GM12878 (cell line): ENCODE measurements at regions not wholly inside any gene's neighbourhood (a gene's known extent, or its start where the extent isn't known, plus 50 kb on each side); places are given as distances from the start of the nearest gene placed in this dataset.

Source experiments
- HDGF ChIP-seq: fragments of 450-650 bp; IDR thresholded peaks from 2 replicates; pipeline ENCODE4 v1.6.1; 2016; ENCODE audit warnings: antibody characterized with exemption
- KDM1A ChIP-seq: fragments of 200-600 bp; sonication (generic); IDR thresholded peaks from 2 replicates; pipeline ENCODE4 v1.6.1; 2016; ENCODE audit warnings: borderline replicate concordance
- NRF1 ChIP-seq: conservative IDR thresholded peaks from 2 replicates; pipeline ENCODE4 v1.6.1; 2011; ENCODE audit warnings: mild to moderate bottlenecking, low read depth, low read length, improper control_type of control experiment
- POU2F2 ChIP-seq: IDR thresholded peaks from 3 replicates; pipeline ENCODE4 v1.6.1; 2011; ENCODE audit warnings: low read depth, mild to moderate bottlenecking, low read length, borderline replicate concordance
- TAF1 ChIP-seq: IDR thresholded peaks from 2 replicates; pipeline ENCODE4 v1.6.1; 2011; ENCODE audit warnings: mild to moderate bottlenecking, low read depth, low read length, borderline replicate concordance
- TCF12 ChIP-seq: IDR thresholded peaks from 2 replicates; pipeline ENCODE4 v1.6.1; 2011; ENCODE audit warnings: low read depth, mild to moderate bottlenecking, low read length
- ZNF217 ChIP-seq: fragments of 450-650 bp; IDR thresholded peaks from 2 replicates; pipeline ENCODE4 v1.6.1; 2017; ENCODE audit warnings: antibody characterized with exemption, mild to moderate bottlenecking
- TF ChIP-seq, protein P1 (sequence below), 3 experiments: IDR thresholded peaks in 2 of 3; conservative IDR thresholded peaks in 1 of 3; 2 replicates each; pipeline ENCODE4 v1.5.1; 2011; ENCODE audit warnings: low read depth in 3 of 3, low read length in 3 of 3, mild to moderate bottlenecking in 3 of 3, control low read depth in 2 of 3, moderate library complexity in 2 of 3, inconsistent platforms in 1 of 3, mixed read lengths in 1 of 3; ENCODE audit not compliant: control insufficient read depth in 2 of 3, insufficient read depth in 1 of 3; ENCODE audit errors: extremely low read depth in 1 of 3
- TF ChIP-seq, protein P2 (sequence below): fragments of 450-650 bp; IDR thresholded peaks from 2 replicates; pipeline ENCODE4 v1.6.1; 2017; ENCODE audit warnings: antibody characterized with exemption, mild to moderate bottlenecking, moderate library complexity
- TF ChIP-seq, protein P3 (sequence below): IDR thresholded peaks from 2 replicates; pipeline ENCODE4 v1.6.1; 2012; ENCODE audit warnings: mild to moderate bottlenecking, low read depth, low read length

DNA sequence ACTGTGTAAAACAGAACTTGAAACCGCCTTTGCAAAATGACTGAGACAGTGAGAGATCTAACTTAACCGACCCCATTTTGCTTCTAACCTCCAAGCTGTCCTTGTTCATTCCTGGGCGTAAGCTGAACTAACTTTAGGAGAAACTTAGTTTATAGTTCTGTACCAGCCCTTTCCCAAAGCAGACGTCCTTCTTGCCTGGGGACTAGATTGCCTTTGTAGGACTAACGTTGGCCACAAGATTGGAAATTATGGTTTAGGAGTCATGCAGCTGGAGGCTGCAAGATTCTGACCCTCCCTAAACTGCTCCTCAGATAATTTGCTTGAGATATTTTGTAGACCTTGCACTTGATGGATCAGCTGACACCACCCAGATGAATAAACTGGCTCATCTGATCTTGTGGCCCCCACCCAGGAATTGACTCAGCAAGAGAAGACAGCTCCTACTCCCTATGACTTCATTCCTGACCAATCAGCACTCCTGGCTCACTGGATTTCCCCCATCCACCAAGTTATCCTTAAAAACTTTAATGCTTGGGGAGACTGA lies 219.9 kb upstream of the PROK2 start:
- TF ChIP-seq TAF1 (no peak), POU2F2 (no peak), TCF12 (no peak), KDM1A (no peak), HDGF (no peak), NRF1 (no peak), ZNF217 (no peak)
- TF ChIP-seq, protein P1, sequence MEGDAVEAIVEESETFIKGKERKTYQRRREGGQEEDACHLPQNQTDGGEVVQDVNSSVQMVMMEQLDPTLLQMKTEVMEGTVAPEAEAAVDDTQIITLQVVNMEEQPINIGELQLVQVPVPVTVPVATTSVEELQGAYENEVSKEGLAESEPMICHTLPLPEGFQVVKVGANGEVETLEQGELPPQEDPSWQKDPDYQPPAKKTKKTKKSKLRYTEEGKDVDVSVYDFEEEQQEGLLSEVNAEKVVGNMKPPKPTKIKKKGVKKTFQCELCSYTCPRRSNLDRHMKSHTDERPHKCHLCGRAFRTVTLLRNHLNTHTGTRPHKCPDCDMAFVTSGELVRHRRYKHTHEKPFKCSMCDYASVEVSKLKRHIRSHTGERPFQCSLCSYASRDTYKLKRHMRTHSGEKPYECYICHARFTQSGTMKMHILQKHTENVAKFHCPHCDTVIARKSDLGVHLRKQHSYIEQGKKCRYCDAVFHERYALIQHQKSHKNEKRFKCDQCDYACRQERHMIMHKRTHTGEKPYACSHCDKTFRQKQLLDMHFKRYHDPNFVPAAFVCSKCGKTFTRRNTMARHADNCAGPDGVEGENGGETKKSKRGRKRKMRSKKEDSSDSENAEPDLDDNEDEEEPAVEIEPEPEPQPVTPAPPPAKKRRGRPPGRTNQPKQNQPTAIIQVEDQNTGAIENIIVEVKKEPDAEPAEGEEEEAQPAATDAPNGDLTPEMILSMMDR (IDR thresholded peaks at IDR 0.05 in 2 of 3, conservative IDR thresholded peaks at IDR 0.05 in 1 of 3; ENCODE audit: control insufficient read depth in 2 of 3, extremely low read depth in 1 of 3, insufficient read depth in 1 of 3, low read depth in 3 of 3, low read length in 3 of 3), result no peak
- TF ChIP-seq, protein P2, sequence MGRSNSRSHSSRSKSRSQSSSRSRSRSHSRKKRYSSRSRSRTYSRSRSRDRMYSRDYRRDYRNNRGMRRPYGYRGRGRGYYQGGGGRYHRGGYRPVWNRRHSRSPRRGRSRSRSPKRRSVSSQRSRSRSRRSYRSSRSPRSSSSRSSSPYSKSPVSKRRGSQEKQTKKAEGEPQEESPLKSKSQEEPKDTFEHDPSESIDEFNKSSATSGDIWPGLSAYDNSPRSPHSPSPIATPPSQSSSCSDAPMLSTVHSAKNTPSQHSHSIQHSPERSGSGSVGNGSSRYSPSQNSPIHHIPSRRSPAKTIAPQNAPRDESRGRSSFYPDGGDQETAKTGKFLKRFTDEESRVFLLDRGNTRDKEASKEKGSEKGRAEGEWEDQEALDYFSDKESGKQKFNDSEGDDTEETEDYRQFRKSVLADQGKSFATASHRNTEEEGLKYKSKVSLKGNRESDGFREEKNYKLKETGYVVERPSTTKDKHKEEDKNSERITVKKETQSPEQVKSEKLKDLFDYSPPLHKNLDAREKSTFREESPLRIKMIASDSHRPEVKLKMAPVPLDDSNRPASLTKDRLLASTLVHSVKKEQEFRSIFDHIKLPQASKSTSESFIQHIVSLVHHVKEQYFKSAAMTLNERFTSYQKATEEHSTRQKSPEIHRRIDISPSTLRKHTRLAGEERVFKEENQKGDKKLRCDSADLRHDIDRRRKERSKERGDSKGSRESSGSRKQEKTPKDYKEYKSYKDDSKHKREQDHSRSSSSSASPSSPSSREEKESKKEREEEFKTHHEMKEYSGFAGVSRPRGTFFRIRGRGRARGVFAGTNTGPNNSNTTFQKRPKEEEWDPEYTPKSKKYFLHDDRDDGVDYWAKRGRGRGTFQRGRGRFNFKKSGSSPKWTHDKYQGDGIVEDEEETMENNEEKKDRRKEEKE, result no peak
- TF ChIP-seq, protein P3, sequence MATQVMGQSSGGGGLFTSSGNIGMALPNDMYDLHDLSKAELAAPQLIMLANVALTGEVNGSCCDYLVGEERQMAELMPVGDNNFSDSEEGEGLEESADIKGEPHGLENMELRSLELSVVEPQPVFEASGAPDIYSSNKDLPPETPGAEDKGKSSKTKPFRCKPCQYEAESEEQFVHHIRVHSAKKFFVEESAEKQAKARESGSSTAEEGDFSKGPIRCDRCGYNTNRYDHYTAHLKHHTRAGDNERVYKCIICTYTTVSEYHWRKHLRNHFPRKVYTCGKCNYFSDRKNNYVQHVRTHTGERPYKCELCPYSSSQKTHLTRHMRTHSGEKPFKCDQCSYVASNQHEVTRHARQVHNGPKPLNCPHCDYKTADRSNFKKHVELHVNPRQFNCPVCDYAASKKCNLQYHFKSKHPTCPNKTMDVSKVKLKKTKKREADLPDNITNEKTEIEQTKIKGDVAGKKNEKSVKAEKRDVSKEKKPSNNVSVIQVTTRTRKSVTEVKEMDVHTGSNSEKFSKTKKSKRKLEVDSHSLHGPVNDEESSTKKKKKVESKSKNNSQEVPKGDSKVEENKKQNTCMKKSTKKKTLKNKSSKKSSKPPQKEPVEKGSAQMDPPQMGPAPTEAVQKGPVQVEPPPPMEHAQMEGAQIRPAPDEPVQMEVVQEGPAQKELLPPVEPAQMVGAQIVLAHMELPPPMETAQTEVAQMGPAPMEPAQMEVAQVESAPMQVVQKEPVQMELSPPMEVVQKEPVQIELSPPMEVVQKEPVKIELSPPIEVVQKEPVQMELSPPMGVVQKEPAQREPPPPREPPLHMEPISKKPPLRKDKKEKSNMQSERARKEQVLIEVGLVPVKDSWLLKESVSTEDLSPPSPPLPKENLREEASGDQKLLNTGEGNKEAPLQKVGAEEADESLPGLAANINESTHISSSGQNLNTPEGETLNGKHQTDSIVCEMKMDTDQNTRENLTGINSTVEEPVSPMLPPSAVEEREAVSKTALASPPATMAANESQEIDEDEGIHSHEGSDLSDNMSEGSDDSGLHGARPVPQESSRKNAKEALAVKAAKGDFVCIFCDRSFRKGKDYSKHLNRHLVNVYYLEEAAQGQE, result no peak
